ENCODE measurements at regions not wholly inside any gene's neighbourhood (a gene's known extent, or its start where the extent isn't known, plus 50 kb on each side); places are given as distances from the start of the nearest gene placed in this dataset.

GRCh38 chrX:35561985-35562384 lies 236.2 kb upstream of the MAGEB16 start:
- TF ChIP-seq CTCF (IDR thresholded peaks at IDR 0.05) (no peak), EP300 (IDR thresholded peaks at IDR 0.05) (no peak)
